ENCODE measurements at regions not wholly inside any gene's neighbourhood (a gene's known extent, or its start where the extent isn't known, plus 50 kb on each side); places are given as distances from the start of the nearest gene placed in this dataset.

DNA sequence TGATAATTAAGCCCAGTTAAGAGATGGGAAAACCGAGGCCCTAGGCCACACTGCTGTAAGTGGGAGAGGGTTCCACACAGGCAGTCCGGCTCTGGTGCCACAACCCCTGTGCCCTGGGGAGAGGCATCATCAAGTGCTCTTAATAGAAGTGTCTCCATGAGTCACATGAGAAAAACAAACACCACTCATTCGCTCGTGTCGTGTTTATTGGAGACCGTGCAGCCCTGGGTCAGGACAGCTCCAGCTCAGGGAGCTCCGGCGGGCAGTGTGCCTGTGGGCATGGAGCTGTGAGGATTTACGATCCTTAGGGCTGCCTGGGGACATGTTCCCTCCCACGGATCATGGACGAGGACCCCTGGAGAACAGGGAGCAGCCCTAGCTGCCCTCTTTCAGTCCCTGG, 658.5 kb downstream of the AJAP1 start:
- in situ Hi-C loops (cut with MboI; ENCODE audit: low sequenced_read_pairs), result no loop called here

GRCh38 chr1:5312293-5312674, 657.9 kb downstream of the AJAP1 start:
- in situ Hi-C loops (cut with MboI; ENCODE audit: low sequenced_read_pairs), result no loop called here

- in situ Hi-C loops (cut with MboI; ENCODE audit: low sequenced_read_pairs), result no loop called here
These were observed 657.4 kb downstream of the AJAP1 start for GRCh38 chr1:5311634-5312292.

DNA sequence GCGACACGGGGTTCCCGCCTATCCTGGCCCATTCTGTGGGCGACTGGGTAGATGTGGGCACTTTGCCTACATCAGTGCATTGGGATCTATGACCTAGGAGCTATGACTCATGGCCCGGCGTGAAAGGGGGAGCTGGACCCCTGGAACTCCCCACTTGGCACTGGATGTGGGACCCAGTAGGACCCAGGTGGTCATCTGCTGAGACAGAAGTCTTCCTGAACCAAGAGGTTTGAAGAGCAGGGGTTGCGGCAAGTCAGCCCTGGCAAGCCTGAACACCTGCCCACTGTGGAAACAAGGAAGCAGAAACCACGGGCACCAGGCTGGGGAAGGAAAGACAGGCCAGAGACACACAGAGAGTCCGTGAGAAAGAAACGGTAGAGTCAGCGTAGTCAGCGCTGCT, 656.7 kb downstream of the AJAP1 start:
- in situ Hi-C loops (cut with MboI; ENCODE audit: low sequenced_read_pairs), result no loop called here

GRCh38 chr1:5308249-5308648, 653.8 kb downstream of the AJAP1 start:
- in situ Hi-C loops (cut with MboI; ENCODE audit: low sequenced_read_pairs), result no loop called here

DNA sequence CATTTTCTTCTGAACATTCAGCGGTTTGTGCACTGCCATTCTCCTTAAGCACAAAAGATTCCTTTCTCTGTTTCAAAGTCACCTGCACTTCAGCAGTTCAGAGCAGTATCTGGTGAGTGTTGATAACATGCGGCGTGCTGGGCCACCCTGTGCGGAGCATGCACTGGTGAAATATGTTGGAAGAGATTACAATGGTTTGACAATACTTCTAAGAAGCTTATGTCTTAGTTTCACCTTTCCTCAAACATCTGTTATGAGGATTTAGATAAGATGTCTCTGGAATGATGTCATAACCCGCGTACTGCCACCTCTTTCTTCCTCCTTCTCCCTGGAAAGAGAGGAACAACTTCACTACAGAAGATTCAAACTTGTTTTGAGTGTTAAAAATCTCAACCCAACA, 650.3 kb downstream of the AJAP1 start:
- in situ Hi-C loops (cut with MboI; ENCODE audit: low sequenced_read_pairs), result no loop called here

- in situ Hi-C loops (cut with MboI; ENCODE audit: low sequenced_read_pairs), result no loop called here
These were observed 644.0 kb downstream of the AJAP1 start for GRCh38 chr1:5298376-5298775.

- in situ Hi-C loops (cut with MboI; ENCODE audit: low sequenced_read_pairs), result no loop called here
These were observed 643.5 kb downstream of the AJAP1 start for GRCh38 chr1:5297886-5298239.

- in situ Hi-C loops (cut with MboI; ENCODE audit: low sequenced_read_pairs), result no loop called here
These were observed 642.9 kb downstream of the AJAP1 start for GRCh38 chr1:5297180-5297885.

DNA sequence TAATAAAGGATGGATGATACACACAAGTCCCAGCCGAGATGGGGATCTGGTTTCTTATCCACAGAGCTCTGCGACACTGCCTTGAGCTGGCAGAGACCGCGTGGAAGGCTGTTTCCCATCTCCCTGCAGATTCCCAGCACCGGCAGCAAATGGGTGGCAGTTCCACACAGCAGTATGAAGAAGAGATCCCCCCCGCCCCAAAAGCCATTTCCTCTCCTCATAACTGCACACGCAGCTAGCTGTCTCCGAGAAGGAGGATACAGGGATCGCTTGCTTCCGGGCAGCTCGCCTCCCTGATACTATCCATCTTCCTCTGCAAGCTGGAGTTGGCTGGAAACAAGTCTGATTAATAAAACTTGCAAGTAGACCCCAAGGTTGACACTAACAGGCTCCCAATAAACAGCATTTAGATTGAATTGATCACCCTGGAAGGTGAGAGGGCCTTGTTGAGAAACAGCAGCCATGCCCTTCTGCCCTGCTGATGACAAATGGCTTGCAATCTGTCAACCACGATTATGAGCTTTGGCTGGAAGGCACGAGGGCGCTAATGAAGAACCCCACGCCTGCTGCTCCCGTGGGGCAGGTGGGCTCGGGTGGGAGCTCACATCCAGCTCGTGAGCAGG, 642.3 kb downstream of the AJAP1 start:
- in situ Hi-C loops (cut with MboI; ENCODE audit: low sequenced_read_pairs), result no loop called here

DNA sequence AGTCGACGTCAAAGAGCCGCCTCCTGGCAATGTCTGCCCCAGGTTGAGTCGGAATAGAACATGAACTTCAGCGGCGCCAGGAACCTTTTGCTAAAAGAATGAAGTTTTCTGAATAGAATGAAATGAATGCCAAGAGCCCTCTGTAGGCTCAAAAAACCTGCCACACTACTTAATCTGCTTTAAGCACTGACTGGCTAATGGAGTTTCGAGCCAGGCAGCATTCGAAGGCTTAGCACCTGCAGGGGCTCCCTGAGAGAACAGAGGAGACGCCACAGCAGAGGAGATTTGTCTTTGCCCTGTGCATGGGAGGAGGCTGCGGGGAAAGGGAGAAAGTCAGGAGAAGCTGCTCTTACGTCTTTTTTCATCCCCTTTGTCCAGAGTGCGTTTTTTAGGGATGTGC, 641.7 kb downstream of the AJAP1 start:
- in situ Hi-C loops (cut with MboI; ENCODE audit: low sequenced_read_pairs), result no loop called here

DNA sequence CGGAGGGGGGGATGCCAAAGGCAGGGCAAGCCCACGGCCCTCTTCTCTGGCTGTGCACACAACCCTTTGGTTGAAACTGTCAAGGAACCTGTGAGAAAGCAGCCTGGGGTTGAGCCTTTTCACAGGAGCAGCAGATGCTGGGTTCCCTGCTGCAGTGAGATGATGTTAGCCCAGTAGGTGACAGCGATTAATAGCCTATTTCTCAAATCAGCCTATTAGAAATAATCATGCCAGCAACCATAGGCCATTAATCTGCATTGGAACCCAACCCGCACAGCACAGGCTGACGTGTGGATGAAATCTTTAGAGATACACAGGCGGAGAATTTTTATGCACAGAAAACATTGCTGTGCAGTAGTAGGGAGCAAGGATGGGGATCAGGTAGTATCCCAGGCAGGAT, 637.5 kb downstream of the AJAP1 start:
- in situ Hi-C loops (cut with MboI; ENCODE audit: low sequenced_read_pairs), result no loop called here

DNA sequence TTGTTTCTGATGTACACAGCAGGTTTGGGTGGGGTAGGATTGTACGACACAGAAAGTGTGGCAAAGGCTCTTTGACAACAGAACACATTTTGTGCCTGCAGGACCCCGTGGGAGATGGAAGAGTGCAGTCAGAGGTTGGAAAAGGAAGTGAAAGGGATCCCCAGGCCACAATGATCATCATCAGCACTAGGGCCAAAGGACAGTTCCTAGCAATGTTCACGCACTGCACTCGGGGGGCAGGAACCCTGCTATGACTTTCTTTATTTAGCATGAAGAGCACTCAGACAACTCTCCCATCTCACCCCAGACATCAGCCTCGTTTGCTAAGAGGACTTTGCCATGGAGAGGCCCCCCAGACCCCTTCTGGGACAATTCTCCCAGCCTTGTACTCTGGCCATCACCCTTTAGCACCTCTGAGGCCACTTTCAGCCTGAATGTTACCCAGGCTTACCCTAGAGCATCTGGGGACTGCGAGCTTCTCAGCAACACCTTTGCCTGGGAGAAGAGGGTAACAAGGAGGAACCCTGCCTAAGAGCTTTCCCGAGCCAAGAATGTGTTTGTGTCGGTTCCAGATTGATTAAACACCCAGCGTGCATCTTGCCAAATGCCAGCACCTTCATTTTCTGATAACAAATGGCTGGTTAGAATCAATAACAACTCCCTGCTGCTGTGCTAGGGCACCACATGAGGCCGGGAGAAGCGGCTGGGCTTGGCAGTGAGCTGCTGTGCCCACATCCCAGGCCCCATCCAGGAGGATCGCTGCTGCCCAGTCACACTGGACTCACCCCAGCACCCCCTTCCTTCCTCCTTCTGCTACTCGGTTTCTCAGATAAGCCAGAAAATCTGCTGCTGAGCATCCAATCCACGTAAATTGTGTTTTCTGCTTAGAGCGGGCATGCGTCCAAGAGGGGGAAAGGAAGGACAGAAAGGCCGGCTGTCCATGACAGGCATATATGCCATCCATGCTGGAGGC, 633.1 kb downstream of the AJAP1 start:
- in situ Hi-C loops (cut with MboI; ENCODE audit: low sequenced_read_pairs), result no loop called here

DNA sequence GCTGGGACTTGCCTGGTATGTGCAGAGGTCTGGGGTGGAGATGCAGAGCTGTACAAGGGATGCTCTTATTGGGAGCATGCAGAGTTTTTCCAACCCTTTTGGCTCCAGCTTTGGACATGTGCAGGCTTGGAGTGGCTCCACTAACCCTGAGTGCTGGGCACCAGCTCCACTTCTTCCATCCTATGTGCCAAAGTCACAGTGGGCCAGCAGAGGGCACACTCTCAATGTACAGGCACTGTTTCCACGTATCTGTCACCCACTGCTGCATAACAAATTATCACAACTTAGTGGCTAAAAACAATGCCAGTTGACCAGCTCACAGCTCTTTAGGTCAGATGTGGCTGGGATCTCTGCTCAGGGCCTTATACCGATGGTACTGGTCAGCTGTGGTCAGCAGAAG, 631.8 kb downstream of the AJAP1 start:
- in situ Hi-C loops (cut with MboI; ENCODE audit: low sequenced_read_pairs), result no loop called here

GRCh38 chr1:5274527-5274926, 620.1 kb downstream of the AJAP1 start:
- in situ Hi-C loops (cut with MboI; ENCODE audit: low sequenced_read_pairs), result no loop called here

DNA sequence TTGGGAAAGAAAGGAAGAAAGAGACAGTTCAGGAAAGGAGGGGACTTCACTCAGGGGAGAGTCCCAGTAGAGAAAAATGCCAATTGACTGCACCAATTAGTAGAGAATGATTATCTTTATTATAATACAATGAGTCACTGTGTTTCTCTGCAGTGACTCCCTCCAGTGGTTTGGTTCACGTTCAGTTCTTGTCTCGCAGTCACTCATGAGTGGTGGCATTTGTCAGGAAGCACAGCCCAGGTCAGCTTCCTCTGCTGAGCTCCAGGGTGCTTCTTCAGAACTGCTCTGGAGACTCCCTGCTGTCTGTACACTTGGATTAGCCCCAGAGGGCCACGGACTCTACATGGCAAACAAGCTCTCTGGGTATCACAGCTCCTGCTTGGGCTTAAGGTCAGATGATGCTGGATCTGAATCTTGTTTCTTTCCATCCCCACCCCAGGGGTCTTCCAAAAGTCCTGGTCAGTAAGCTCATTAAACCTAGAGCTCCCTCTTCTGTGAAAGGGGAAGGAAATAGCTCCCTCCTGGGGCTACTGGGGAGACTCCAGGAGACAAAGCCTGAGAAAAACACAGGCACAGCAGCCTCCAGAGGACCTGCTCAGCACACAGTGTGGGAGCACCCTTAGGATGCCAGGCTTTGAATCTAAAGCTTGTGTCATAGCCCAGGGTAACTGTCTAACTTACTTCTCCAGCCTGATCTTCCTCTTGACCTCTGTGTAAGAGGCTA, 619.0 kb downstream of the AJAP1 start:
- in situ Hi-C loops (cut with MboI; ENCODE audit: low sequenced_read_pairs), result no loop called here

- in situ Hi-C loops (cut with MboI; ENCODE audit: low sequenced_read_pairs), result no loop called here
These were observed 617.9 kb downstream of the AJAP1 start for GRCh38 chr1:5272325-5272724.

GRCh38 chr1:5271264-5271663, 616.9 kb downstream of the AJAP1 start:
- in situ Hi-C loops (cut with MboI; ENCODE audit: low sequenced_read_pairs), result no loop called here

DNA sequence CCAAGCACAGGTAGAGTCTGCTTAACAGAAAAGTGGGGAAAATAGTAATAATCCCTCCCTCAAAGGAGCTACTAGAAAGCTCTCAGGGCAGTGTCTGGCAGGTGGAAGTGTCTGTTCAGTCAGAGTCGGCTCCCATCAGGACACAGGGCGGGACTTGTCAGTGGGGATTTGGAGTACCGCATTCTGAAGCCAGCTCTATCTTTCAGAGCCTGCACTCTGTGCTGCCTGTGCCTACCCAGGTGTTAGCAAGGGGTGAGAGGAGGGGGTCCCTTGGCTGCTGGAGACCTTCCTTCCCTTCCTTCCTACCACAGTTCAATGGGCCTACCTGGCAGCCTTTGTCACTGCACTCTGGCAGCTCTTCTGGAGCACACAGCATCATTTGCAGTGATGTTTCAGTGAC, 615.5 kb downstream of the AJAP1 start:
- in situ Hi-C loops (cut with MboI; ENCODE audit: low sequenced_read_pairs), result no loop called here

- in situ Hi-C loops (cut with MboI; ENCODE audit: low sequenced_read_pairs), result no loop called here
These were observed 613.3 kb downstream of the AJAP1 start for GRCh38 chr1:5267603-5268235.

All from HL-60/S4 (cell line).